DND-41 (cell line): ENCODE measurements at regions not wholly inside any gene's neighbourhood (a gene's known extent, or its start where the extent isn't known, plus 50 kb on each side); places are given as distances from the start of the nearest gene placed in this dataset.

Experiments used
- ATAC-seq: fragments of 200-7000 bp; cut with Tn5 transposase; 3 replicates; pipeline ENCODE4 v1.9.1; 2021; ENCODE audit warnings: low read depth; ENCODE audit not compliant: insufficient read depth
- DNase-seq: peaks from one replicate; pipeline ENCODE4 v3.0.0-alpha.2; 2020
- H2AFZ ChIP-seq: 2 replicates; pipeline ENCODE4 v1.6.0; 2012; ENCODE audit warnings: low read depth, low read length
- H3K27ac ChIP-seq: 2 replicates; pipeline ENCODE4 v1.5.1; 2012; ENCODE audit warnings: low read length, inconsistent platforms
- H3K27me3 ChIP-seq: fragments of 200-600 bp; sonication (generic); 2 replicates; pipeline ENCODE4 v1.6.0; 2012; ENCODE audit warnings: low read length, mild to moderate bottlenecking, inconsistent platforms; ENCODE audit not compliant: insufficient read depth, poor library complexity
- H3K36me3 ChIP-seq: 2 replicates; pipeline ENCODE4 v1.5.1; 2012; ENCODE audit warnings: low read length, inconsistent platforms; ENCODE audit not compliant: insufficient read depth
- H3K4me1 ChIP-seq: 2 replicates; pipeline ENCODE4 v1.5.1; 2012; ENCODE audit warnings: mild to moderate bottlenecking, low read length; ENCODE audit not compliant: insufficient read depth
- H3K4me2 ChIP-seq: 2 replicates; pipeline ENCODE4 v1.6.0; 2012; ENCODE audit warnings: mild to moderate bottlenecking, moderate library complexity, low read length, inconsistent platforms; ENCODE audit not compliant: insufficient read depth
- H3K4me3 ChIP-seq, 2 experiments: fragments of 200-600 bp in 1 of 2; shearing (Covaris generic) in 1 of 2; 2 replicates each; pipeline ENCODE4 v1.5.1; 2012 to 2016; ENCODE audit warnings: inconsistent platforms in 2 of 2, low read length in 2 of 2, mild to moderate bottlenecking in 2 of 2, low read depth in 1 of 2, moderate library complexity in 1 of 2
- H3K79me2 ChIP-seq: 2 replicates; pipeline ENCODE4 v1.6.0; 2012; ENCODE audit warnings: low read length, inconsistent platforms; ENCODE audit not compliant: insufficient read depth
- H3K9ac ChIP-seq: 2 replicates; pipeline ENCODE4 v1.6.0; 2012; ENCODE audit warnings: low read depth, mild to moderate bottlenecking, inconsistent platforms, low read length, moderate library complexity
- H3K9me3 ChIP-seq: 2 replicates; pipeline ENCODE4 v1.5.1; 2012; ENCODE audit warnings: low read length, moderate library complexity, mild to moderate bottlenecking, inconsistent platforms; ENCODE audit not compliant: insufficient read depth, severe bottlenecking
- H4K20me1 ChIP-seq: 2 replicates; pipeline ENCODE4 v1.6.0; 2012; ENCODE audit warnings: low read length; ENCODE audit not compliant: insufficient read depth
- EZH2 ChIP-seq: IDR thresholded peaks from 3 replicates; pipeline ENCODE4 v1.6.1; 2012; ENCODE audit warnings: borderline replicate concordance, low read depth, mild to moderate bottlenecking, moderate library complexity, low read length, inconsistent platforms; ENCODE audit not compliant: severe bottlenecking
- TF ChIP-seq, protein P1 (sequence below): IDR thresholded peaks from 2 replicates; pipeline ENCODE4 v1.5.1; 2012; ENCODE audit warnings: borderline replicate concordance, low read length, moderate library complexity, mild to moderate bottlenecking; ENCODE audit not compliant: poor library complexity, severe bottlenecking; ENCODE audit errors: extremely low read depth

DNA sequence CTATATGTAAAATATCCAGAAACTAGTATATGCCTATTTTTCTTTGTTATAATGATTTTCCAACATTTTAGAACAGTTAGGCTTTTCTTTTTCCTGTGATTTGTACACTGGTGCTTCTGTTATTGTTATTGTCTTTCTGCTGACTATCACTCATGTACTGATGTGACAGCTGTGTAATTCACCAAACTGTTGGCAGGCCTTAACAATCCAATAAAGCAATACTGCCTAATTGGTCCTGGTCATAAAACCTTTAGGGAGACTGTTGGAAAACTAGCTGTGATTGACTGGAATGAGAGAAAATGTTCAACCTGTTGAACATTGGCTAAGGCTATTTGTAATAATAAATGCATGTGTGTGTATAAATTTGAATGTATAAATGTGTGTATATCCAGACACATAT is 956.6 kb downstream of the REEP3 start:
- Histone ChIP-seq H3K9ac (no peak overlapping the region), H3K27me3 (no peaks in the 10 kb centered on the region), H2AFZ (no peak overlapping the region), H3K4me1 (no peaks in the 10 kb centered on the region), H3K27ac (no peak overlapping the region), H3K9me3 (no peaks in the 10 kb centered on the region), H3K36me3 (no peaks in the 10 kb centered on the region), H3K4me3 (no peak overlapping the region), H3K79me2 (no peaks in the 10 kb centered on the region), H4K20me1 (no peaks in the 10 kb centered on the region), H3K4me2 (no peak overlapping the region)
- ATAC-seq (no peak), DNase-seq (no peak)
- TF ChIP-seq EZH2, result no peak
- TF ChIP-seq, protein P1, sequence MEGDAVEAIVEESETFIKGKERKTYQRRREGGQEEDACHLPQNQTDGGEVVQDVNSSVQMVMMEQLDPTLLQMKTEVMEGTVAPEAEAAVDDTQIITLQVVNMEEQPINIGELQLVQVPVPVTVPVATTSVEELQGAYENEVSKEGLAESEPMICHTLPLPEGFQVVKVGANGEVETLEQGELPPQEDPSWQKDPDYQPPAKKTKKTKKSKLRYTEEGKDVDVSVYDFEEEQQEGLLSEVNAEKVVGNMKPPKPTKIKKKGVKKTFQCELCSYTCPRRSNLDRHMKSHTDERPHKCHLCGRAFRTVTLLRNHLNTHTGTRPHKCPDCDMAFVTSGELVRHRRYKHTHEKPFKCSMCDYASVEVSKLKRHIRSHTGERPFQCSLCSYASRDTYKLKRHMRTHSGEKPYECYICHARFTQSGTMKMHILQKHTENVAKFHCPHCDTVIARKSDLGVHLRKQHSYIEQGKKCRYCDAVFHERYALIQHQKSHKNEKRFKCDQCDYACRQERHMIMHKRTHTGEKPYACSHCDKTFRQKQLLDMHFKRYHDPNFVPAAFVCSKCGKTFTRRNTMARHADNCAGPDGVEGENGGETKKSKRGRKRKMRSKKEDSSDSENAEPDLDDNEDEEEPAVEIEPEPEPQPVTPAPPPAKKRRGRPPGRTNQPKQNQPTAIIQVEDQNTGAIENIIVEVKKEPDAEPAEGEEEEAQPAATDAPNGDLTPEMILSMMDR, result no peak

DNA sequence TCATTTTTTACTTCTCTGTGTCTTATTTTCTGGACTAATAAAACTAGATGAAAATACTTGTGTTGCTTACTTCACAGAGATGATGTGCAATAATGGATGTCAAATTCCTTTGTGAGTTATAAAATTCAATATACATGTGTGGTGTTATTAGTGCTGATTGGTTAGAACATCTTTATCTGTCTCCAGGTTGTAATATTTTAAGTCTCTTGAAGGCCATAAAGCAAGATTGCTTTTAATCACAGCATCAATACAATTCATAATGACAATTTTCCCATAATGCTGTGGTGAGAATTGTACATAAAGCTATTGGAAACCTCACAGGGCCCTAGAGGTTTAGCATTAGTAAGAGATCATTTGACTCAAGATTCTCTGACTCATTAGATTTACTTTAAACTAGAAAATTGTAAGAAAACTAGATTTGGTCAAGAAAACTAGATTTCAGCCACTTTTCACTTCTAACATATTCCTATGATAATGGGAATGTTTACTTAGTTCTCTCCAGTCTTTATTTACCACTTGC is 963.7 kb downstream of the REEP3 start:
- Histone ChIP-seq H3K79me2 (no peaks in the 10 kb centered on the region), H3K27ac (no peak overlapping the region), H3K4me2 (no peak overlapping the region), H3K9ac (no peak overlapping the region), H3K9me3 (no peaks in the 10 kb centered on the region), H3K27me3 (no peaks in the 10 kb centered on the region), H3K4me3 (no peak overlapping the region), H3K4me1 (no peaks in the 10 kb centered on the region), H4K20me1 (no peaks in the 10 kb centered on the region), H2AFZ (no peak overlapping the region), H3K36me3 (no peaks in the 10 kb centered on the region)
- no peak for ATAC-seq
- DNase-seq, result no peak
- TF ChIP-seq, protein P1, result no peak
- no peak for TF ChIP-seq EZH2

DNA sequence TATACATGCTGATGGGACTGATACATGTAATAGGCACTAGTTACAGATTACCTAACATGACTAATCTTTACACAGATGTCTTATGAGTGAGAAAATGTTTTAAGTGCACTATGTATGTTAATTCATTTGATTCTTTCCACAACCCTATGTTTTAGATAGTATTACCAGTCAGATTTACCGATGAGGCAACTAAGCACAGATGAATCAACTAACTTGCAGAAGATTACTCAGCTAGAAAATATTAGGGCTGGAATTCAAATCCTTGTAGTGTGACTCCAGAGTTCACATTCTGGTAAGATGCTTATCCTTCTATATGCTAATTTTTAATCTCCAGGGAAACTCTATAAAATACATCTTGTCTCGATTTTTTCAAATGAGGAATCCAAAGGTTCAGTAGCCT is 964.9 kb downstream of the REEP3 start:
- Histone ChIP-seq H2AFZ (no peak overlapping the region), H3K9ac (no peak overlapping the region), H3K4me3 (no peak overlapping the region), H4K20me1 (no peaks in the 10 kb centered on the region), H3K79me2 (no peaks in the 10 kb centered on the region), H3K4me2 (no peak overlapping the region), H3K9me3 (no peaks in the 10 kb centered on the region), H3K27me3 (no peaks in the 10 kb centered on the region), H3K4me1 (no peaks in the 10 kb centered on the region), H3K27ac (no peak overlapping the region), H3K36me3 (no peaks in the 10 kb centered on the region)
- no peak for TF ChIP-seq EZH2
- TF ChIP-seq, protein P1, result no peak
- ATAC-seq (no peak), DNase-seq (no peak)

DNA sequence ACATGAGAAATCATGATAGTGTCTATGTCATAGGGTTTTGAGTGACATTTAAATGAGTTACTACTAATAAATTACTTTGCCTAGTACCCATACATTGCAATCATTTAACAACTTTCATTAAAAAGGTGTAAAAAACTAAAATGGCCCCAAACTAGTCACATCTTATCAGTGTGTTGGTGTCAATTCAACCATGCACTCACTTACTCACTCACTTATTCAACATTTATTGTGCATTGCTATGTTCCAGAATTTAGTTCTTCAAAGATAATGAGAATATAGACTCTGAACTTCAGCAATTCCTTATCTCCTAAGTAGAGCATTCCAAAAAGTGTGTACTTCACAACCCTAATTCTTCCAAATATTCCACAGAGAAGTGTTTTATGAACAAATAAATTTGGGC is 965.7 kb downstream of the REEP3 start:
- H3K79me2 ChIP-seq, result no peaks in the 10 kb centered on the region
- H3K27ac ChIP-seq, result no peak overlapping the region
- no peak for DNase-seq
- no peaks in the 10 kb centered on the region for H4K20me1 ChIP-seq
- H3K27me3 ChIP-seq, result no peaks in the 10 kb centered on the region
- no peak overlapping the region for H2AFZ ChIP-seq
- H3K4me2 ChIP-seq, result no peak overlapping the region
- H3K36me3 ChIP-seq, result no peaks in the 10 kb centered on the region
- H3K9ac ChIP-seq, result no peak overlapping the region
- H3K9me3 ChIP-seq, result no peaks in the 10 kb centered on the region
- no peak for ATAC-seq
- no peak overlapping the region for H3K4me3 ChIP-seq
- no peak for TF ChIP-seq EZH2
- TF ChIP-seq, protein P1, result no peak
- H3K4me1 ChIP-seq, result no peaks in the 10 kb centered on the region
